GM12873 (cell line): ENCODE measurements at regions not wholly inside any gene's neighbourhood (a gene's known extent, or its start where the extent isn't known, plus 50 kb on each side); places are given as distances from the start of the nearest gene placed in this dataset.

Experiments used
- TF ChIP-seq, protein P1 (sequence below): IDR thresholded peaks from 2 replicates; pipeline ENCODE4 v1.5.1; 2012; ENCODE audit warnings: low read depth, mild to moderate bottlenecking, moderate library complexity, low read length, control low read depth; ENCODE audit not compliant: insufficient read depth; ENCODE audit errors: missing control alignments

DNA sequence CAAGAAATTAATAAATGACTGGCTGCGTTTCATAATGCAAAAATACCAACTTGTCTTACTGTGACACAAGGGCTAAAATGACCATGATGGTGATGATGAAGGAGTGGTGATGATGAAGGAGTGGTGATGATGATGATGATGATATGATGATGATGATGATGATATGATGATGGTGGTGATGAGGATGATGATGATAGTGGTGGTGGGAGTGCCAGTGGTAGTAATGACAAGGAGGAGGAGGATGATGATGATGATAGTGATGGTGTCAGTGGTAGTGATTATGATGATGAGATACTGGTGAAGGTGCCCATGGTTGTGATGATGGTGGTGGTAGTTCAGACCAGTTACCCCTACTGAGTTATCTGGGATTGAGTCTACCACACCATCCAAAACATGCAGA lies 265.9 kb downstream of the FGFR2 start:
- TF ChIP-seq, protein P1, sequence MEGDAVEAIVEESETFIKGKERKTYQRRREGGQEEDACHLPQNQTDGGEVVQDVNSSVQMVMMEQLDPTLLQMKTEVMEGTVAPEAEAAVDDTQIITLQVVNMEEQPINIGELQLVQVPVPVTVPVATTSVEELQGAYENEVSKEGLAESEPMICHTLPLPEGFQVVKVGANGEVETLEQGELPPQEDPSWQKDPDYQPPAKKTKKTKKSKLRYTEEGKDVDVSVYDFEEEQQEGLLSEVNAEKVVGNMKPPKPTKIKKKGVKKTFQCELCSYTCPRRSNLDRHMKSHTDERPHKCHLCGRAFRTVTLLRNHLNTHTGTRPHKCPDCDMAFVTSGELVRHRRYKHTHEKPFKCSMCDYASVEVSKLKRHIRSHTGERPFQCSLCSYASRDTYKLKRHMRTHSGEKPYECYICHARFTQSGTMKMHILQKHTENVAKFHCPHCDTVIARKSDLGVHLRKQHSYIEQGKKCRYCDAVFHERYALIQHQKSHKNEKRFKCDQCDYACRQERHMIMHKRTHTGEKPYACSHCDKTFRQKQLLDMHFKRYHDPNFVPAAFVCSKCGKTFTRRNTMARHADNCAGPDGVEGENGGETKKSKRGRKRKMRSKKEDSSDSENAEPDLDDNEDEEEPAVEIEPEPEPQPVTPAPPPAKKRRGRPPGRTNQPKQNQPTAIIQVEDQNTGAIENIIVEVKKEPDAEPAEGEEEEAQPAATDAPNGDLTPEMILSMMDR: no peak

DNA sequence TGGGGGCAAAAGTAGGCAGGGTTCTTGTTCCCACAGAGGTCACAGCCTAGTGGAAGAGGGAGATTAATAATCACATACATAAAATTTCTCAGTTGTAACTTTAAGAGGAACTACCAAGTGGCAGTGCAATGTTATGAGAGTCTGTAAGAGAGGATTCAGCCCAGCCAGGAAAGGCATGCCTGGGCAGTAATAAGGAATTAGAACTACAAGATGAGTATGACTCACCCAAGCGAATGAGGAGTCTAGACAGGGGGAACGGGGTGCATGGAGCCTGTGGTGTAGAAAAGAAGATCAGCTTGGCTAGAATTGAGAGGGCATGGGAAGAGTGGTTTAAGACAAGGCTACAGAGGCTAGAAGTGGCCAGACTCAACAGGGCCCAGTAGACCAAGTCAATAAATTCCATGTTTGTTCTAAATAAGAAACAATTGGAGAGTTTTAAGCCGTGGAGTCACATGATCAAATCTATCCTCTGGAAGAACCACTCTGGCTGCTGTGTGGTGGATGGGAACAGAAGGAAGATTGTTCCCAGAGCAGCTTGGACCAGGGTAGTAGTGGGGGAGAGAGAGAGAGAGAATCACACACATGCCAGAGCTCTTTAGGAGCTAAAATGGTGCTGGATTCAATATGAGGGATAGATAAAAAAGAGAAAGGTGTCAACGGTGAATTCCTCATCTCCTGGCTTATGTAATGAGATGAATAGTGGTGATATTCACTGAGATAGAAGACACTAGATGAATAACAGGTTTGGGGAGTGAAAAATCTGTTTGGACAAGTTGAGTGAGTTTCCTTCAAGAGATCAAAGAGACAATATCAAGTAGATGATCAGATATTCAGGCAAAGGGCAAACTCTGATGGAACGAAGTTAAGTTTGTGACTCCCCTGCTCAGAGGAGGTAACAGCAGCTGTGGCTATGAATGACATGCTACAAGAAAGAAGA lies 265.1 kb downstream of the FGFR2 start:
- TF ChIP-seq, protein P1: no peak

DNA sequence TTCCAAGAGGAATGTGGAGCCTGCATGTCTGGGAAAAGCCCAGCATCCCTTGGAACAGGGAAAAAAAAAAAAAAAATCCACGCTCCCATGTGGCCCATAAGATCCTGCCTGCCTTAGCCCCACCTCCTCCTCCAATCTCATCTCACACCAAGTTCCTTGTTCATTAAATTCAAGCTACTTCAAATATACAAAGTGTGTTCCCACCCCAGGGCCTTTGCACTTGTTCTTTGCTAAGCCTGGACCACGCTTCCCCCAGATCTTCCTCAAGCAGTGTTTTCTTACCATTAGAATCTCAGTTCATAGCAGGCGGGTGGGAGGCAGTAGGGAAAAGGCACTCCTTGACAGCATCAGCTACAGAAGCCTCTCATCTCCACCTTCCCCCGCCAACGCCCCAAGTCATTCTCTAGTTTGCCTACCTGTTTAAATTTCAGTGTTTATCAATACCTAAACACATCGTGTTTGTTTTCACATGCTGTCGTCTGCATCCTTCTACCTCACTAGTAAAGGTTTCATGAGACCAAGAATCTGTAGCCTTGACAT lies 262.8 kb downstream of the FGFR2 start:
- TF ChIP-seq, protein P1: no peak

DNA sequence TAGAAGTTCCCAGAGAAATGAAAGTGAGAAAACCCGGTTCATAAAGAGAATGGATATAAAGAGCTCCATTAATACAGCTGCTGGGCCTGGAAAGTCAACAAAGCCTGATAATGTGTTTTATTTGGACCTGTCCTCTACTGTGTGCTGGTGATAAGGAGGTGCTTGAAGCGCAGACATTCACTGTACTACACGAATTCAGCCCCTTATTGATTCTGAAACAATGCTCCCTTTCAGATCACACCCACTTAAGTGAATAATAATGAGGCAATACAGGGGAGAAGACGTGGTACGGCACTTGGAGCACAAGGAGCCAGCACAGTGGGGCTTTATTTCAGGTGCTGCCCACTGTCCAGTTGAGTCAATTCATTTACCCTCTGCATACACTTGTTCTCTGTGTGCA lies 260.8 kb downstream of the FGFR2 start:
- TF ChIP-seq, protein P1: no peak

DNA sequence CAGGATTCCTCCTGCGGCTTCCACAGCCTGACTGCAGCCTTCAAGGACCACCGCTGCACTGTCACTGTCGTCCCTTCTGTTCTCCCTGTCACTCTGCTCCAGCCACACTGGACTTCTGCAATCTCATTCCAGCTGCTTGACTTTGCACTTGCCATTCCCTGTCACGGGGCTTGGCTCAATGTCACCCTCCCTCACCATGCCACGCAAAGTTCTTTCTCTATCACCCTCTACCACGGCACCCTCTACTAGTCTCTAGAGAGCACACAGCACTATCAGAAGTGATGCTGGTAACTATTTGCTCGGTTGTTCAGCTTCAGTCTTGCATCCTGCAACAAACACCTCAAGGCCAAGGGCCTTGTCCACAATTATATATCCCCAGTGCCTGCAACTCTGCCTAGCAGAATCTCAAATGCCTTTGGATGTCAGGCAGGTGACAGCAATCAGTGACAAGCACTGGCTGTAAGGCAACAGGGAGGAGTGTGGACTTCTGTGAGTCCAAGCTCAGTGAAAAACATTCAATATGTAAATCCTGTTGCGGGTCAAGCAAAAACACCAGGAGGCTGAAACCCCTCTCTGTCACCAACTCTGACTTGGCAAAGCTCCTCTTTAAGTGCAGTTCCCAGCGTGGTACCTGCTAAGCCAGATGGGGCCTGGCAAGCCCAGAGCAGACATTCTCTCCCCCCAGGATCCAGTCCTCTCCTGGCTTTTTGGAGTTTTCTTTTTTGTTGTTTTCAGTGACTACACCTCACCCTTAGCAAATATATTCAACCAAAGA lies 259.9 kb downstream of the FGFR2 start:
- TF ChIP-seq, protein P1: no peak

DNA sequence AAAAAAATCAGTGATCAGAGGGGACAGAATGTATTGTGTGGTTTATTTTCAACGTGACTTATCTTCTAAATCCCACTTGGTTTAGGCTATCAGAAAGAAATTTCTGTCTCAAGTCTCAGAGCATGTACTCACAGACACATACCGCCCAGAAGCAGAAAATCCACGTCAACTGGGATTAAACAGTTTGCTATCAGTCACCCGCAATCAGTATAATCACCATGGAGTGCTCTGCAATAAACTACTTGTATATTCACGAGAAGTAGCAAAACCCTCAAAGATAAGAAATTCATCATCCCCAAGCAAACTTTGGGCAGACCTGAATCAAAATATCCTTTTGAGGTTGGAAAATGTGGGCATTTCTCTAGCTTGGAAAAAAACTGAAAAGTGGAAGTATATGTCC lies 259.1 kb downstream of the FGFR2 start:
- TF ChIP-seq, protein P1: no peak

DNA sequence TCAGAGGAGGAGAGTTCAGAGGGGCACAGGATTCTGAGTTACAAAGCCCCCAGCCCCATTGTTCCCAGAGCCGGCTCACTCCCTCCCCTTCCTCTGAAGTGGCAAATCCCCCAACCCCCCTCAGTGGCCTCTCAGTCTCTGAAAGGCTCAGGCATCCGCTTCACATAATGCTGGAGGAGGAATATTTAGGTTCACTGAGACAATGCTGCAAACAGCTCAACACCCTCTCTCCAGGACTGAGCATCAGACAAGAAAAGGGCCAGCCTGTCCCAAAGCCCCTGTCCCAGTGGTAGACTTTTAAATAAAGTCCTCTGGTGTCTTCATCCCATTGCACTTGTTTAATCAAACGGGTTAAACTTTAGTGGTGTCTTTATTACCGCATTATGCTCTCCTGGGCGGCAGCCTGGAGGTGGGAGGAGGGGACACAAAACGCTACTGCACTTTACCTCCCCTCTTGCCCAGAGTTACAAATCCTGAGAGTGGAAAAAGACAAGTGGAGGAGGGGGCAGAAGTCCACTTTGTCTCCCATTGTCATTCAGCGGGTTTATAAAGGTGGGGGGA lies 257.9 kb downstream of the FGFR2 start:
- TF ChIP-seq, protein P1: no peak
